ENCODE measurements at regions not wholly inside any gene's neighbourhood (a gene's known extent, or its start where the extent isn't known, plus 50 kb on each side); places are given as distances from the start of the nearest gene placed in this dataset.

DNA sequence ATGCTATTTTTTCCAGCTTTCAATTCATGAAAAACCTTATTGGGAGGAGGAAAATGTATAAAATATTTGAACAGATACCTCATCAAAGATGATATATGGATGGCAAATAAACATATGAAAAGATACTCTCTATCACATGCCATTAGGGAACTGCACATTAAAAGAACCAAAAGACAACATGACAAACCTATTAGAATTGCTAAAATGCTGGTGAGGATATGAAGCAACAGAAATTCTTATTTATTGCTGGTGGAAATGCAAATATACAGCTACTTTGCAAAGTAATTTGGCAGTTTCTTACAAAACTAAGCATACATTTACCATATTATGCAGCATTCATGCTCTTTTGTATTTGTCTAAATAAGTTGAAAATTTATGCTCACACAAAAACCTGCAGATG, 1783.9 kb upstream of the PCDH20 start:
- Histone ChIP-seq H3K9me3 (ENCODE audit: control insufficient read depth, insufficient read depth, low read length) (no peaks in the 10 kb centered on the region), H3K27me3 (ENCODE audit: control insufficient read depth, low read length) (no peaks in the 10 kb centered on the region), H4K20me1 (ENCODE audit: control insufficient read depth, insufficient read depth, low read depth, low read length) (no peaks in the 10 kb centered on the region), H3K36me3 (ENCODE audit: control insufficient read depth, low read length) (no peaks in the 10 kb centered on the region), H3K79me2 (ENCODE audit: control insufficient read depth, low read length) (no peaks in the 10 kb centered on the region), H3K4me1 (ENCODE audit: control insufficient read depth, low read length) (no peaks in the 10 kb centered on the region), H3K27ac (ENCODE audit: low read depth, low read length) (no peak overlapping the region), H3K4me3 (ENCODE audit: low read length) (no peak overlapping the region), H3K4me2 (ENCODE audit: low read length) (no peak overlapping the region), H3F3A (ENCODE audit: control insufficient read depth, insufficient read depth) (no peaks in the 10 kb centered on the region), H3K9me2 (replicated peaks; ENCODE audit: control insufficient read depth, low read length) (no peaks in the 10 kb centered on the region)
- TF ChIP-seq, protein P1, sequence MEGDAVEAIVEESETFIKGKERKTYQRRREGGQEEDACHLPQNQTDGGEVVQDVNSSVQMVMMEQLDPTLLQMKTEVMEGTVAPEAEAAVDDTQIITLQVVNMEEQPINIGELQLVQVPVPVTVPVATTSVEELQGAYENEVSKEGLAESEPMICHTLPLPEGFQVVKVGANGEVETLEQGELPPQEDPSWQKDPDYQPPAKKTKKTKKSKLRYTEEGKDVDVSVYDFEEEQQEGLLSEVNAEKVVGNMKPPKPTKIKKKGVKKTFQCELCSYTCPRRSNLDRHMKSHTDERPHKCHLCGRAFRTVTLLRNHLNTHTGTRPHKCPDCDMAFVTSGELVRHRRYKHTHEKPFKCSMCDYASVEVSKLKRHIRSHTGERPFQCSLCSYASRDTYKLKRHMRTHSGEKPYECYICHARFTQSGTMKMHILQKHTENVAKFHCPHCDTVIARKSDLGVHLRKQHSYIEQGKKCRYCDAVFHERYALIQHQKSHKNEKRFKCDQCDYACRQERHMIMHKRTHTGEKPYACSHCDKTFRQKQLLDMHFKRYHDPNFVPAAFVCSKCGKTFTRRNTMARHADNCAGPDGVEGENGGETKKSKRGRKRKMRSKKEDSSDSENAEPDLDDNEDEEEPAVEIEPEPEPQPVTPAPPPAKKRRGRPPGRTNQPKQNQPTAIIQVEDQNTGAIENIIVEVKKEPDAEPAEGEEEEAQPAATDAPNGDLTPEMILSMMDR (IDR thresholded peaks at IDR 0.05; ENCODE audit: low read depth, low read length, poor library complexity, severe bottlenecking), result no peak
- TF ChIP-seq EZH2phosphoT487 (IDR thresholded peaks at IDR 0.05; ENCODE audit: borderline replicate concordance, low read length), result no peak

DNA sequence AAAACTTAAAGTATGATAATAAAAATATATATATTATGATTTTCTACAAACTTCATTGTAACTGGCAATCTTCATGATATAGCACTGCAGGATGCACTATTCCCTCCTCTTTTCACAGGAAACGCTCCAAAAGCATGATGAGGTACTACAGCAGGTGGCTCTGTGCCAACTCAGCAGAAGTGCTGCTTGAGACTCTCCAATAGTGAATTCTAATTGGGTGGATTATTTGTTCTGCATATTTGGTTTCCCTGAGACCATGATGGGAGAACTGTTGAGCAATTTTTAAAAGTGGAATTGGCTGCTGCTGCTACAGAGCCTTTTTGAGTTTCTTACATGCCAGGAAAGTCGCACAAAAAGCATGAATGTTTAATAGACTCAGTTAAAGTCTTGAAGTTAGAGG, 1782.4 kb upstream of the PCDH20 start:
- no peak overlapping the region for H3K4me3 ChIP-seq (ENCODE audit: low read length)
- no peak overlapping the region for H3K27ac ChIP-seq (ENCODE audit: low read depth, low read length)
- no peaks in the 10 kb centered on the region for H4K20me1 ChIP-seq (ENCODE audit: control insufficient read depth, insufficient read depth, low read depth, low read length)
- H3F3A ChIP-seq (ENCODE audit: control insufficient read depth, insufficient read depth), result no peaks in the 10 kb centered on the region
- TF ChIP-seq, protein P1 (IDR thresholded peaks at IDR 0.05; ENCODE audit: low read depth, low read length, poor library complexity, severe bottlenecking), result no peak
- no peak for TF ChIP-seq EZH2phosphoT487 (IDR thresholded peaks at IDR 0.05; ENCODE audit: borderline replicate concordance, low read length)
- no peaks in the 10 kb centered on the region for H3K9me2 ChIP-seq (replicated peaks; ENCODE audit: control insufficient read depth, low read length)
- H3K4me2 ChIP-seq (ENCODE audit: low read length), result no peak overlapping the region
- no peaks in the 10 kb centered on the region for H3K27me3 ChIP-seq (ENCODE audit: control insufficient read depth, low read length)
- no peaks in the 10 kb centered on the region for H3K9me3 ChIP-seq (ENCODE audit: control insufficient read depth, insufficient read depth, low read length)
- H3K4me1 ChIP-seq (ENCODE audit: control insufficient read depth, low read length), result no peaks in the 10 kb centered on the region
- no peaks in the 10 kb centered on the region for H3K36me3 ChIP-seq (ENCODE audit: control insufficient read depth, low read length)
- H3K79me2 ChIP-seq (ENCODE audit: control insufficient read depth, low read length), result no peaks in the 10 kb centered on the region

DNA sequence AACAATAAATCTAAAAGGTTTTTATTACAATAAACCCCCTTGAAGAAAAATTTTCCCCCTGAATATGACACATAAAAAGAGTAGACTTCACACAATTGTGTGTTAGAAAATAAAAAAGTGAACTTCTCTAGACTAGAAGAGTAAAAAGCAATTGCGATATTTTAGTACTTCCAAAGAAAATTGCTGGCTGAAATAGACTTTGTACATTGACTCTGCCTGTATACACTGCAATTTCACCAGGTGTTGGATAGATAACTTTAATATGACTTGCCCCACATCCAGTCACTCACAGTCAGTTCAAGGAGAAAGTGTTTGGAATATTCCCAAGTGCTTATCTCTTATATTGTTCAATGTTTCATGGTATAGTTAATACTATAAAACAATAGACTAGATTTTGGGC, 1780.1 kb upstream of the PCDH20 start:
- Histone ChIP-seq H3K9me3 (ENCODE audit: control insufficient read depth, insufficient read depth, low read length) (no peaks in the 10 kb centered on the region), H3K4me2 (ENCODE audit: low read length) (no peak overlapping the region), H4K20me1 (ENCODE audit: control insufficient read depth, insufficient read depth, low read depth, low read length) (no peaks in the 10 kb centered on the region), H3K36me3 (ENCODE audit: control insufficient read depth, low read length) (no peaks in the 10 kb centered on the region), H3K27me3 (ENCODE audit: control insufficient read depth, low read length) (no peaks in the 10 kb centered on the region), H3K9me2 (replicated peaks; ENCODE audit: control insufficient read depth, low read length) (no peaks in the 10 kb centered on the region), H3K4me1 (ENCODE audit: control insufficient read depth, low read length) (no peaks in the 10 kb centered on the region), H3K4me3 (ENCODE audit: low read length) (no peak overlapping the region), H3K79me2 (ENCODE audit: control insufficient read depth, low read length) (no peaks in the 10 kb centered on the region), H3F3A (ENCODE audit: control insufficient read depth, insufficient read depth) (no peaks in the 10 kb centered on the region), H3K27ac (ENCODE audit: low read depth, low read length) (no peak overlapping the region)
- TF ChIP-seq, protein P1 (IDR thresholded peaks at IDR 0.05; ENCODE audit: low read depth, low read length, poor library complexity, severe bottlenecking), result no peak
- no peak for TF ChIP-seq EZH2phosphoT487 (IDR thresholded peaks at IDR 0.05; ENCODE audit: borderline replicate concordance, low read length)

DNA sequence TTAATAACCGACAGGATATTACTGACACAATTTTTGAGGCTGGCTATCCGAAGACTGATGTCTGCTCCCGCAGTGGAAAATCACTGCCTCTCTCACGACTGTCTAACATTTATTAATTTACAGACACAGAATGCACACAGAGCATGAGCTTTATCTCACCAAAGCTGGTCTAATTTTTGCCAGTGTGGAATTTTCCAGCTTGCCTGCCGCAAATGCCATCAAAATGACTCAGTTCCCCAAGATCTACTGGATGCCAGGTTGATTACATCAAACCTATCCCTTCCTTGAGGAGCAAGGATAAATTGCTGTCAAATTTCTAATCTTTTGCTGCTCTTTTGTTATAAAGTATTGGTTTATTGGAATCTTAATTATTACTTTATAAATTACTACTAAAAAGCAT, 1775.1 kb upstream of the PCDH20 start:
- no peak overlapping the region for H3K4me2 ChIP-seq (ENCODE audit: low read length)
- no peaks in the 10 kb centered on the region for H3K36me3 ChIP-seq (ENCODE audit: control insufficient read depth, low read length)
- no peaks in the 10 kb centered on the region for H3F3A ChIP-seq (ENCODE audit: control insufficient read depth, insufficient read depth)
- no peak for TF ChIP-seq EZH2phosphoT487 (IDR thresholded peaks at IDR 0.05; ENCODE audit: borderline replicate concordance, low read length)
- TF ChIP-seq, protein P1 (IDR thresholded peaks at IDR 0.05; ENCODE audit: low read depth, low read length, poor library complexity, severe bottlenecking), result no peak
- no peaks in the 10 kb centered on the region for H4K20me1 ChIP-seq (ENCODE audit: control insufficient read depth, insufficient read depth, low read depth, low read length)
- H3K79me2 ChIP-seq (ENCODE audit: control insufficient read depth, low read length), result no peaks in the 10 kb centered on the region
- no peaks in the 10 kb centered on the region for H3K4me1 ChIP-seq (ENCODE audit: control insufficient read depth, low read length)
- no peaks in the 10 kb centered on the region for H3K27me3 ChIP-seq (ENCODE audit: control insufficient read depth, low read length)
- no peaks in the 10 kb centered on the region for H3K9me3 ChIP-seq (ENCODE audit: control insufficient read depth, insufficient read depth, low read length)
- no peaks in the 10 kb centered on the region for H3K9me2 ChIP-seq (replicated peaks; ENCODE audit: control insufficient read depth, low read length)
- no peak overlapping the region for H3K4me3 ChIP-seq (ENCODE audit: low read length)
- H3K27ac ChIP-seq (ENCODE audit: low read depth, low read length), result no peak overlapping the region
